ENCODE measurements at regions not wholly inside any gene's neighbourhood (a gene's known extent, or its start where the extent isn't known, plus 50 kb on each side); places are given as distances from the start of the nearest gene placed in this dataset.

GRCh38 chr4:96713271-96713850 lies 873.5 kb downstream of the PDHA2 start:
- DNase-seq: no peak

- DNase-seq: no peak
Observed at GRCh38 chr4:96729641-96730040, 889.7 kb downstream of the PDHA2 start.

- DNase-seq: no peak
Observed at GRCh38 chr4:96730432-96730831, 890.5 kb downstream of the PDHA2 start.

DNA sequence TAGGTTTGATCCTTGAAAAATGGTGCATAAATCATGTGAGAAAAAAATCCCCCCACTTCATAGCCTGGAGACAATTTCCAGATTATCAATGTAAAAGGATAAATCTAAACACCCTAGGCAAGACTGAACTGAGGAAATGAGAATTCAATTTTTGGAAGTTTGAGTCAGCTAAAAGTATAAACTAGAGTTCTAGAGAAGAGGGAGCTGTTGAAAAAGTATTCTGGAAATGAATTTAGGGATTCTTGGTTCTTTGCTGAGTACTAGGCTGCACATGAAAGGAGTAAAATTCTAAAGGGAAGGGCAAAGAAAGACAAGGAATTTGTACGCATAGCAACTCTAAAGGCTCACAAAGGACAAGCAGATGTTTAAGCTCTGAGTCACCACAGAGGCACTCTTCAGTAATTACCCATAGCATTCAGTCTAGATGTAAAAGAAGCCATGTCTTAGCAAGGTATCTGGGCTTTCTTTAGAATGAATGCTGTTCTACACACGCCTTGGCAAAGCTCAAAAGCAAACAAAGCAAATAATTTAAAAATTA lies 896.5 kb downstream of the PDHA2 start:
- DNase-seq: no peak

DNA sequence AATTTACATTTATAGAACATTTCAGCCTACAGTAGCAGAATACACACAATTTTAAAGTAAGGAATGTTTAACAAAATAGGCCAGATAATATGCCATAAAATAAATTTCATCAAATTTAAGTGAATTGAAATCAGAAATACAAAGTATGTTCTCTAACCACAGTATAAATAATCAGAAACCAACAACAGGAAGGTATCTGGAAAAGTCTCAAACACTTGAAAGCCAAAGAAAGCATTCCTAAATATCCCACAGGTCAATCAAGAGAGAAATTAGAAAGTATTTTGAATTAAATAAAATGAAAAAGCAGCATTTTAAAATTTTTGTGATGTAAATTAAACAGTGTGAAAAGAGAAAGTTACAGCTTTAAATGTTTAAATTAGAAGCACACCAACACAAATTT lies 899.2 kb downstream of the PDHA2 start:
- no peak for DNase-seq

DNA sequence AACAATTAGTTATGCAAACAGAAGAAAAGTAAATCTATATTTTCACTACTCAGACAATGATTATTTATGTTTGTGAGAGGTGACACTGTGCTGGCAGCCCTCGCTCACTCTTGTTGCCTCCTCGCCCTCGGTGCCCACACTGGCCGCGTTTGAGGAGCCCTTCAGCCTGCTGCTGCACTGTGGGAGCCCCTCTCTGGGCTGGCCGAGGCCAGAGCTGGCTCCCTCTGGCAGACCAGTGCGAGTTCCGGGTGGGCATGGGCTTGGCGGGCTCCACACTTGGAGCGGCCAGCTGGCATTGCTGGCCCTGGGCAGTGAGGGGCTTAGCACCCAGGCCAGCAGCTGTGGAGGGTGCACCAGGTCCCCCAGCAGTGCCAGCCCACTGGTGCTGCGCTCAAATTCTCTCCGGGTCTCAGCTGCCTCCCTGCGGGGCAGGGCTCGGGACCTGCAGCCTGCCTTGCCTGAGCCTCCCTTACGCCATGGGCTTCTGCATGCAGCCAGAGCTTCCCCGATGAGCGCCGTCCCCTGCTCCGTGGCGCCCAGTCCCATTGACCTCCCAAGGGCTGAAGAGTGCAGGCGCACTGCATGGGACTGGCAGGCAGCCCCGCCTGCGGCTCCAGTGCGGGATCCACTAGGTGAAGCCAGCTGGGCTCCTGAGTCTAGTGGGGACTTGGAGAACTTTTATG lies 902.6 kb downstream of the PDHA2 start:
- DNase-seq: no peak

- DNase-seq: no peak
Observed at GRCh38 chr4:96744676-96745075, 904.8 kb downstream of the PDHA2 start.

GRCh38 chr4:96753216-96753615 lies 913.3 kb downstream of the PDHA2 start:
- no peak for DNase-seq

- no peak for DNase-seq
Observed at GRCh38 chr4:96755569-96756484, 915.9 kb downstream of the PDHA2 start.

DNA sequence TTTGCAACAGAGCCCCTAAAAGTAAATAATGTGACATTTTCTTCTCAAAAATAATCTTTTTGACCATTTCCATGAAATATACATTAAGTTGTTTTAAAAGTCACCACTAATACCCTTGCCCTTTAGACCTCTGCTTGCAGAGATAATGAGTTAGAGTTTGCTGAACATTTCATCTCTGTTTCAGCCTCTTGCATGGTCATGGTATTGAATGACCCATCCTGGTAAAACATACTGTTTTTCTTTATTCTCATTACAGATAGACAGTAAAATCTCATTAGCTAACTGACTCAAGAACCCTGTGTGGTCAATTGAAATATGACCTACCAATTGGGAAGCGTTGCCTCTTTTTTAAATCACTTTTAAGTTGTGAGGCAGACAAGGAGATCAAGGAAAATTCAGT lies 916.7 kb downstream of the PDHA2 start:
- no peak for DNase-seq

- DNase-seq: no peak
Observed at GRCh38 chr4:96763546-96763945, 923.7 kb downstream of the PDHA2 start.

GRCh38 chr4:96766359-96766758 lies 926.5 kb downstream of the PDHA2 start:
- no peak for DNase-seq

DNA sequence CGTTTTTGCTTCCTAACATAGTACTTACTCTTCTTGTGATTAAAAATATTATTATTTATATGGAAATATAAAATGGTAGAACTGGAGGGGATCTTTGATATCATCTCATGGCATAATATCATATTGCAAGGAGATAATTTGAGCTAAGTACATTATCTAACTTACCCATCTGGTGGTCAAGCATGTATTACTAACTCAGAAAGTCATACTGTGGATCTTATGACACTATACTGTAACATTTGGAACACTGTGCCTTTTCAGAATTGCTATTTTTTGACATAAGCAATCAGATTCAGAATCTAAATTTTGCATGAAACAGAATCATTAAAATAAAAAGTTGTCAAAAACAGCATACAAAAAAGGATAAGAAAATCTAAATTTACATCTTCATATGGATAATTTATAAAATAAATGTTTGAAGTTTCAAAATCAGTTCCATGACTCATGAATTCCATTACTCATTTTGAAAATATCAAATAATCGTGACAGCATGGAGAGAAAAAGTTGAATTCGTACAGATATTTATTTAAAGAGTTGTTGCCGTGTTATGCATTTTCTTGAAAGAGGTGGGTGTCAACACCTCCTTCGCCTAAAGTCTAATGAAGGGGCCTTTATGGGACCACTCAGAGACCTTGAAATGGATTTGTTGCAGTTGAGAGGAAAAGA lies 928.1 kb downstream of the PDHA2 start:
- DNase-seq: no peak

DNA sequence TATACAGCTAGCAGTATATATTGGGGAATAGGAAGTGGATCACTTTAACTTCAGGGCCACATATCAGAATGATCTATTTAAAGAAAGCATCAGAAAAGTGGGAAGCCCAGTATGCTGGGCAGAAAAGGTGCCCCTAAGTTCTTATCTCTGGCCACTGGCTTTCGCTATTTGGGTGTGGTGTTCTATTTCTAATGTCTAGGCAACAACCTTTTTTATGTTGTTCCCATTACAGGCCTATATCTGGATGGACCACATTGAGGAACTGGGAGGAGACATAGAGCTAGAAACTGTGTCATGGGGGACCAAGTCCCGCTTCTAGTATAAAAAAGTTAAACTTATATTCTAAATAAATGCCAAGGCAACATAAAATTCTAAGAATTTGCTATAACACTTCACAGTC lies 935.6 kb downstream of the PDHA2 start:
- peak; percentile 94 for DNase-seq

- no peak for DNase-seq
Observed at GRCh38 chr4:96776920-96777527, 937.1 kb downstream of the PDHA2 start.

- DNase-seq: no peak
Observed at GRCh38 chr4:96784336-96784735, 944.4 kb downstream of the PDHA2 start.

DNA sequence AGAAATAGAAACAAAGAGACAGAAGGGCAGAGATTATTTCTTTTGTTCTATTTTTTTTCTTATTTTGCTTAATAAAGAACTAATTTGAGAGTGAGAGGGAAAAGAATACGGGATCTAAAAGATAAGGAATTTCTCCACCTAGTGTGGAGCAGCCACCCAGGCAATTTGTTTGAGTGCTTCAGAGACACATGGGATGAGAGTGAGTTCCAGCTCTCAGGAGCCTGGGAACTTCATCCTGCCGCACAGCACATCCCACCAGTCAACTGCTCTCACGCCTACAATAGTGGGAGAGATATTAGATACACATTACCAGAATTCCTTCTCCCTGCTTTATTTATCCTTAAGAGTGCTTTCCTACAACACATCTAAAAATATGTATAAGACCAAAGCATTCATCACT lies 946.4 kb downstream of the PDHA2 start:
- no peak for DNase-seq

DNA sequence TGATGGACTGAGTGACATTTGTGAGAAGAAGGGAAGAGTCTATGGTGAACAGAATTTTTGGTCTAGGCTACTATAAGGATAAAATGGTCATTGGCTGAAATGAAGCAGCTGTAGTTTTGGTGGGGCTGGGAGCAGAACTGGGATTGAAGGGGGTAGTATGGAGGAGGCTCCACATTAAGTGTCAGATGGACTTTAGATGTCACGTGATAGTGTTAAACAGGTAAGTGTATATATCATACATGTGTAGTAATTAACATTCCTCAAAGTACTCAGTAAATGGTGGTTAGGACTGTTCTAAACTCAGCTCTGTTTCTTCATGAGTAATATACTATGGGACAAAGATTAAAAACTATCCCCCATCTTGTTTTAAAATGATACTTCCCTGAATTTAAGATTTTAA lies 947.9 kb downstream of the PDHA2 start:
- no peak for DNase-seq

- DNase-seq: no peak
Observed at GRCh38 chr4:96809563-96809962, 969.7 kb downstream of the PDHA2 start.

DNA sequence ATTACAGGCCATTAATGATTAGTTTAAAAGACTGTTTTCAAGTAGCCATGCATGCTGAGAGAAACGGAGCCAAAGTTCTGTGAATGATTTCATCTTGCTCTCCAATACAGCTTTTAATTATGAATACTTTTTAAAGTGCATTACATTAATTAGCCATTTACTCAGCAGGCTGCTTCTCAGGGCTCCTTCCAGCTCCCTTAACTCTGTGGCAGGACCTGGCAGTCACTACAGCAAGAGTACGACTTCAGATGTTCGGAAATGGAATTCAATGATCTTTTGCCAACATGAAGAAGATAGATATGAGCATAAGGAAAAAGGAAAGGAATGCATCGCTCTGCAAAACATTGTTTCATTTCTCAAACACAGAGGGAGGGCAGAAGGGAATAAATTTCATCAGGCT lies 987.2 kb downstream of the PDHA2 start:
- no peak for DNase-seq

- DNase-seq: no peak
Observed at GRCh38 chr4:96833831-96834230, 993.9 kb downstream of the PDHA2 start.

DNA sequence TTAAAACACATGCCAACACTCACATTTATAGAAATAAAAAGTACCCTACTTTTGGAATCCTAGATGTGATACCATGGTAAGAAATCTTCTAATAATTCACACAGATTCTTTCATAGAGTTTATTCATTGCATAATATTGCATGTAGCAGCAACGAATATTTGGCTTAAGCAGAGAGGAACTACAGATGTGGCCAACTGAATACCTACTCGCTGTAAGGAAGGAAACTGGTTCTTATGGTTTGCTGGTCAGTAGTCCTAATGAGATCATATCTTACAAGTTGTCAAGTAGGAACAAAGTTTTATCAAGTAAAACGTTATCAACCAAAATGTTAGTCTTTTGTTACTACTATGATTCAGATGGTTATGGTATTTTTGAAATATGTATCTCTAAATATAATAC lies 996.1 kb downstream of the PDHA2 start:
- peak; percentile 2 for DNase-seq

DNA sequence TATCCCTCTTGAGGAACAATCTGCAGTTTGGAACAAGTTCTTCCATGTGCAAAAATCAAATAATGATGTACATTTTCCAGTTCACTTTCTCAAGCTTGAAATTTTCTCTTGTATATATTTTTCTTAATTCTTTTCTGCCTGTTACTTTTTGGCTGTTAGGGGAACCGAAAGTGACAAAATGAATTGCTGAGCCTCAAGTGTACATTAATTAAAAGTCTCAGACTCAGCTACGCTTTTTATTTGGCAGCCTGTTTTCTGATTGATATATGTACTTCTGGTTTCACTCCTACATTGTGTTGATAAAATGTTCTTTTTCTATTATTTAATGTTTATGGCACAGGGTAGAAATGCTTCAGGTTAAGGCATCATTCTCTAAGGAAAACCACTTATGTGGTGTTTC lies 999.5 kb downstream of the PDHA2 start:
- DNase-seq: no peak

Data from hematopoietic multipotent progenitor cell treated with erythropoietin and hydrocortisone succinate and interleukin-3 and kit ligand, for 8 days (in vitro differentiated cells).